HepG2 (cell line): ENCODE measurements at regions not wholly inside any gene's neighbourhood (a gene's known extent, or its start where the extent isn't known, plus 50 kb on each side); places are given as distances from the start of the nearest gene placed in this dataset.

Experiments
- ATAC-seq: fragments of 200-7000 bp; cut with Tn5 transposase; 3 replicates; pipeline ENCODE4 v1.9.1; 2020; ENCODE audit warnings: mild to moderate bottlenecking, moderate library complexity
- BruUV-seq: library from RNA; stranded (reverse); fragments of 400-500 nt; replicated peaks from 2 replicates; lab custom pipeline; 2021; lab: Mats Ljungman, UMichigan
- CTCF ChIA-PET: fragments of 300-600 bp; formaldehyde crosslinking; extraction: SDS; loops from one replicate; lab custom pipeline; 2021; ENCODE audit warnings: low total read pairs, inconsistent platforms, low intra/inter-chr PET ratio; lab: Yijun Ruan, JAX
- POLR2A ChIA-PET: fragments of 350-600 bp; sonication (Branson Sonifier 250); formaldehyde crosslinking; loops from one replicate; lab custom pipeline; 2020; ENCODE audit warnings: antibody characterized with exemption, inconsistent platforms; lab: Yijun Ruan, JAX
- DNase-seq: peaks from one replicate; pipeline ENCODE4 v3.0.0-alpha.2; 2015; ENCODE audit warnings: low spot score
- FAIRE-seq: peaks from 3 replicates; lab custom pipeline; 2011; peaks lifted over from hg19 to GRCh38; lab: Jason Lieb, UNC
- H2AFZ ChIP-seq: one replicate; pipeline ENCODE4 v1.6.1; 2011; ENCODE audit warnings: low read length, inconsistent platforms
- H3K27ac ChIP-seq: fragments of 300-600 bp; 3 replicates; pipeline ENCODE4 v1.8.0; 2011; ENCODE audit warnings: mixed run types, mild to moderate bottlenecking, mixed read lengths, low read length, inconsistent platforms; ENCODE audit not compliant: insufficient read depth; ENCODE audit errors: extremely low read length
- H3K27me3 ChIP-seq, 2 experiments: fragments of 200-600 bp in 1 of 2; 2 replicates in 1 of 2; 3 replicates in 1 of 2; pipeline versions ENCODE4 v1.6.0 to v1.8.0; 2011; ENCODE audit warnings: low read length in 2 of 2, mild to moderate bottlenecking in 2 of 2, moderate library complexity in 2 of 2, inconsistent platforms in 1 of 2; ENCODE audit not compliant: insufficient read depth in 2 of 2, control insufficient read depth in 1 of 2
- H3K36me3 ChIP-seq, 2 experiments: fragments of 200-600 bp in 1 of 2; replicated peaks in 1 of 2; 2 replicates in 1 of 2; 3 replicates in 1 of 2; pipeline versions ENCODE4 v1.5.1 to v1.8.0; 2011; ENCODE audit warnings: low read length in 2 of 2, inconsistent platforms in 1 of 2; ENCODE audit not compliant: insufficient read depth in 2 of 2, control insufficient read depth in 1 of 2
- H3K4me1 ChIP-seq: 2 replicates; pipeline ENCODE4 v1.5.1; 2012; ENCODE audit warnings: low read length, inconsistent platforms; ENCODE audit not compliant: insufficient read depth
- H3K4me2 ChIP-seq: 2 replicates; pipeline ENCODE4 v1.6.0; 2011; ENCODE audit warnings: low read depth, low read length, inconsistent platforms
- H3K4me3 ChIP-seq, 3 experiments: fragments of 200-600 bp in 1 of 3; sonication (generic), shearing (Covaris generic) in 1 of 3; replicated peaks in 1 of 3; 2 replicates each; pipeline ENCODE4 v1.5.1; 2011 to 2016; ENCODE audit warnings: low read length in 3 of 3, inconsistent platforms in 2 of 3, low read depth in 2 of 3, mild to moderate bottlenecking in 2 of 3, control low read depth in 1 of 3, mixed read lengths in 1 of 3; ENCODE audit not compliant: insufficient read depth in 1 of 3
- H3K79me2 ChIP-seq: one replicate; pipeline ENCODE4 v1.6.1; 2011; ENCODE audit warnings: low read length, inconsistent platforms; ENCODE audit not compliant: insufficient read depth
- H3K9ac ChIP-seq: 2 replicates; pipeline ENCODE4 v1.6.0; 2011; ENCODE audit warnings: mild to moderate bottlenecking, low read depth, low read length, inconsistent platforms; ENCODE audit not compliant: insufficient read depth
- H3K9me3 ChIP-seq: 2 replicates; pipeline ENCODE4 v1.5.1; 2012; ENCODE audit warnings: mild to moderate bottlenecking, low read length
- H4K20me1 ChIP-seq: 2 replicates; pipeline ENCODE4 v1.6.0; 2011; ENCODE audit warnings: inconsistent platforms, mild to moderate bottlenecking, low read length, moderate library complexity; ENCODE audit not compliant: insufficient read depth
- KIAA2018 ChIP-seq: sonication (generic); formaldehyde crosslinking; IDR thresholded peaks from 2 replicates; pipeline ENCODE4 v1.5.0; 2020; ENCODE audit warnings: mild to moderate bottlenecking, missing genetic modification reagents, borderline replicate concordance
- KMT2A ChIP-seq: sonication (generic); formaldehyde crosslinking; IDR thresholded peaks from 2 replicates; pipeline ENCODE4 v1.4.0; 2020; ENCODE audit warnings: missing genetic modification reagents
- PHF8 ChIP-seq: sonication (generic); formaldehyde crosslinking; IDR thresholded peaks from 2 replicates; pipeline ENCODE4 v1.5.0; 2020; ENCODE audit warnings: missing genetic modification reagents
- REL ChIP-seq: sonication (generic); formaldehyde crosslinking; conservative IDR thresholded peaks from 2 replicates; pipeline ENCODE4 v1.8.0; 2022; ENCODE audit warnings: mild to moderate bottlenecking, missing genetic modification reagents, moderate library complexity
- SKIL ChIP-seq: sonication (generic); formaldehyde crosslinking; IDR thresholded peaks from 2 replicates; pipeline ENCODE4 v1.8.0; 2022; ENCODE audit warnings: missing genetic modification reagents, mild to moderate bottlenecking, moderate library complexity, borderline replicate concordance
- THAP7 ChIP-seq: sonication (generic); formaldehyde crosslinking; IDR thresholded peaks from 2 replicates; pipeline ENCODE4 v1.8.1; 2023; ENCODE audit warnings: mild to moderate bottlenecking, missing genetic modification reagents
- ZBTB14 ChIP-seq: sonication (generic); formaldehyde crosslinking; IDR thresholded peaks from 2 replicates; pipeline ENCODE4 v1.4.0; 2020; ENCODE audit warnings: missing genetic modification reagents
- ZFP41 ChIP-seq: sonication (generic); formaldehyde crosslinking; IDR thresholded peaks from 2 replicates; pipeline ENCODE4 v1.4.0; 2020; ENCODE audit warnings: mild to moderate bottlenecking, missing genetic modification reagents, borderline replicate concordance
- ZMYM4 ChIP-seq: sonication (generic); formaldehyde crosslinking; IDR thresholded peaks from 2 replicates; pipeline ENCODE4 v1.8.1; 2023; ENCODE audit warnings: mild to moderate bottlenecking, missing genetic modification reagents
- whole genome bisulfite sequencing: methylation state at CpG from one replicate; pipeline ENCODE4 v1.1.6; 2017; ENCODE audit warnings: low lambda C conversion rate; 5-methylcytosine and 5-hydroxymethylcytosine counted together
- in situ Hi-C: cut with HindIII; loops from 2 replicates; pipeline ENCODE4 v1.10.0; 2017; ENCODE audit warnings: low pct_unique_long_range_greater_than_20kb; ENCODE audit not compliant: extremely low pct_ligation_motif_present
- intact Hi-C: fragments of 100-400 bp; cut with micrococcal nuclease; formaldehyde crosslinking; loops from one replicate; pipeline ENCODE4 v1.10.0; 2022; ENCODE audit not compliant: unreplicated experiment

GRCh38 chr2:175865716-175866115, 136.4 kb downstream of the LNPK start (continued):
- TF ChIP-seq KMT2A (CRISPR knock-in tag), result no peak
- TF ChIP-seq ZFP41, result no peak
- TF ChIP-seq SKIL (CRISPR knock-in tag), result no peak

- Histone ChIP-seq H4K20me1 (no peaks in the 10 kb centered on the region), H3K36me3 (no peaks in the 10 kb centered on the region), H3K4me1 (no peaks in the 10 kb centered on the region), H3K4me2 (no peak overlapping the region; the same call in 1 of the 2 replicates), H3K9me3 (no peaks in the 10 kb centered on the region), H2AFZ (no peak overlapping the region), H3K79me2 (no peaks in the 10 kb centered on the region), H3K4me3 (no peak overlapping the region), H3K9ac (no peak overlapping the region), H3K27me3 (peaks cover 0 to 10% of the 10 kb centered on the region in 2 experiments; a peak in 1 of 5 replicates), H3K27ac (no peak overlapping the region)
- DNase-seq, result peak; percentile 11
- intact Hi-C loops, result no loop called here
- in situ Hi-C loops, result no loop called here
- ChIA-PET CTCF (no interaction called here), POLR2A (no interaction called here)
- BruUV-seq, result no TSS peak
- peak; percentile 64 for ATAC-seq
- WGBS, result 25% methylated on average over 7 of the region's 7 CpGs
- no peak for FAIRE-seq
- TF ChIP-seq REL (CRISPR knock-in tag) (no peak), THAP7 (CRISPR knock-in tag) (no peak), PHF8 (CRISPR knock-in tag) (no peak), ZBTB14 (CRISPR knock-in tag) (no peak), ZMYM4 (CRISPR knock-in tag) (no peak), KIAA2018 (CRISPR knock-in tag) (no peak)
Observed at GRCh38 chr2:175864137-175864850, 137.8 kb downstream of the LNPK start.
